ENCODE measurements at regions not wholly inside any gene's neighbourhood (a gene's known extent, or its start where the extent isn't known, plus 50 kb on each side); places are given as distances from the start of the nearest gene placed in this dataset.
"Not testable (repeated sequence)": the region's sequence is repeated elsewhere in the genome, so short reads cannot be mapped to it uniquely, and the experiment has no call there.

- DNase-seq (ENCODE audit: low read depth), result no peak
- no peak overlapping the region for H3K4me3 ChIP-seq (ENCODE audit: control insufficient read depth, low read depth, low read length)
- no peak for TF ChIP-seq CTCF (IDR thresholded peaks at IDR 0.05; ENCODE audit: control insufficient read depth, insufficient read depth, low read depth, low read length, missing control alignments)
These were observed 186.4 kb upstream of the MMS22L start for GRCh38 chr6:97469451-97469850.

- DNase-seq (ENCODE audit: low read depth), result no peak
- TF ChIP-seq CTCF (IDR thresholded peaks at IDR 0.05; ENCODE audit: control insufficient read depth, insufficient read depth, low read depth, low read length, missing control alignments), result no peak
- H3K4me3 ChIP-seq (ENCODE audit: control insufficient read depth, low read depth, low read length), result no peak overlapping the region
These were observed 187.3 kb upstream of the MMS22L start for GRCh38 chr6:97470322-97470721.

- TF ChIP-seq CTCF (IDR thresholded peaks at IDR 0.05; ENCODE audit: control insufficient read depth, insufficient read depth, low read depth, low read length, missing control alignments), result no peak
- no peak overlapping the region for H3K4me3 ChIP-seq (ENCODE audit: control insufficient read depth, low read depth, low read length)
- no peak for DNase-seq (ENCODE audit: low read depth)
These were observed 191.0 kb upstream of the MMS22L start for GRCh38 chr6:97473979-97474378.

- H3K4me3 ChIP-seq (ENCODE audit: control insufficient read depth, low read depth, low read length), result no peak overlapping the region
- peak; percentile 81 for TF ChIP-seq CTCF (IDR thresholded peaks at IDR 0.05; ENCODE audit: control insufficient read depth, insufficient read depth, low read depth, low read length, missing control alignments)
- DNase-seq (ENCODE audit: low read depth), result peak; percentile 34
These were observed 214.8 kb upstream of the MMS22L start for GRCh38 chr6:97497713-97498331.

GRCh38 chr6:97501853-97502252 lies 218.8 kb upstream of the MMS22L start:
- no peak for DNase-seq (ENCODE audit: low read depth)
- no peak overlapping the region for H3K4me3 ChIP-seq (ENCODE audit: control insufficient read depth, low read depth, low read length)
- TF ChIP-seq CTCF (IDR thresholded peaks at IDR 0.05; ENCODE audit: control insufficient read depth, insufficient read depth, low read depth, low read length, missing control alignments), result no peak

GRCh38 chr6:97508646-97509045 lies 225.6 kb upstream of the MMS22L start:
- no peak for TF ChIP-seq CTCF (IDR thresholded peaks at IDR 0.05; ENCODE audit: control insufficient read depth, insufficient read depth, low read depth, low read length, missing control alignments)
- H3K4me3 ChIP-seq (ENCODE audit: control insufficient read depth, low read depth, low read length), result no peak overlapping the region
- DNase-seq (ENCODE audit: low read depth), result no peak

GRCh38 chr6:97513260-97513659 lies 230.2 kb upstream of the MMS22L start:
- not testable (repeated sequence) for H3K4me3 ChIP-seq (ENCODE audit: control insufficient read depth, low read depth, low read length); DNase-seq (ENCODE audit: low read depth)
